GM10248 (cell line): ENCODE measurements at regions not wholly inside any gene's neighbourhood (a gene's known extent, or its start where the extent isn't known, plus 50 kb on each side); places are given as distances from the start of the nearest gene placed in this dataset.

Experiments
- CTCF ChIA-PET: fragments of 300-600 bp; sonication (Branson Sonifier 250); formaldehyde crosslinking; extraction: SDS; loops from one replicate; lab custom pipeline; 2021; ENCODE audit warnings: antibody characterized with exemption; lab: Yijun Ruan, JAX
- POLR2A ChIA-PET: fragments of 350-650 bp; sonication (Branson Sonifier 250); formaldehyde crosslinking; extraction: SDS; loops from one replicate; lab custom pipeline; 2020; ENCODE audit warnings: antibody characterized with exemption; lab: Yijun Ruan, JAX
- DNase-seq: peaks from one replicate; pipeline ENCODE4 v3.0.0; 2012; ENCODE audit errors: extremely low spot score
- CTCF ChIP-seq: IDR thresholded peaks from 2 replicates; pipeline ENCODE4 v1.5.1; 2012; ENCODE audit warnings: mild to moderate bottlenecking, low read depth; ENCODE audit errors: extremely low read depth, missing control alignments, control extremely low read depth

- ChIA-PET CTCF (interaction anchor here (1.4 kb wide), 1 partner anchor 11 kb away, joined by 3 read pairs; no protein-coding TSS in a partner anchor), POLR2A (no interaction called here)
- TF ChIP-seq CTCF = no peak
- DNase-seq = no peak
These were observed 127.6 kb downstream of the ETAA1 start for GRCh38 chr2:67524777-67525176.

- TF ChIP-seq CTCF = no peak
- no peak for DNase-seq
- ChIA-PET POLR2A (no interaction called here), CTCF (interaction anchor here (0.7 kb wide), 1 partner anchor 10 kb away, joined by 3 read pairs; no protein-coding TSS in a partner anchor)
These were observed 129.2 kb downstream of the ETAA1 start for GRCh38 chr2:67526283-67526682.

GRCh38 chr2:67528320-67528719, 131.2 kb downstream of the ETAA1 start:
- no peak for DNase-seq
- no peak for TF ChIP-seq CTCF
- POLR2A ChIA-PET = no interaction called here
- CTCF ChIA-PET = interaction anchor here (1.3 kb wide), 1 partner anchor 11 kb away, joined by 3 read pairs; no protein-coding TSS in a partner anchor

GRCh38 chr2:67532387-67532786, 135.3 kb downstream of the ETAA1 start:
- DNase-seq = no peak
- no peak for TF ChIP-seq CTCF
- CTCF ChIA-PET = interaction anchor here (1.7 kb wide), 1 partner anchor 10 kb away, joined by 4 read pairs; no protein-coding TSS in a partner anchor
- POLR2A ChIA-PET = no interaction called here

- ChIA-PET CTCF (no interaction called here), POLR2A (no interaction called here)
These were observed 137.6 kb downstream of the ETAA1 start for GRCh38 chr2:67534745-67535144.

GRCh38 chr2:67540962-67541361, 143.8 kb downstream of the ETAA1 start:
- CTCF ChIA-PET = no interaction called here
- no peak for DNase-seq
- POLR2A ChIA-PET = no interaction called here
- no peak for TF ChIP-seq CTCF

More at GRCh38 chr2:67534745-67535144, 137.6 kb downstream of the ETAA1 start:
- no peak for TF ChIP-seq CTCF
- DNase-seq = no peak

GRCh38 chr2:67544286-67544685, 147.2 kb downstream of the ETAA1 start:
- CTCF ChIA-PET = interaction anchor here (1.1 to 1.2 kb wide), 2 partner anchors 10 to 19 kb away, joined by 3 read pairs; no protein-coding TSS in a partner anchor

More at GRCh38 chr2:67544286-67544685, 147.2 kb downstream of the ETAA1 start:
- TF ChIP-seq CTCF = no peak
- no peak for DNase-seq
- POLR2A ChIA-PET = no interaction called here
